ENCODE measurements at regions not wholly inside any gene's neighbourhood (a gene's known extent, or its start where the extent isn't known, plus 50 kb on each side); places are given as distances from the start of the nearest gene placed in this dataset.

- no peak for TF ChIP-seq TAF1 (IDR thresholded peaks at IDR 0.05; ENCODE audit: low read depth, low read length)
- no peak for TF ChIP-seq POLR2AphosphoS5 (IDR thresholded peaks at IDR 0.05; ENCODE audit: low read depth, low read length)
- TF ChIP-seq POLR2A (IDR thresholded peaks at IDR 0.05; ENCODE audit: low read depth, low read length): no peak
- TF ChIP-seq PAX5 (IDR thresholded peaks at IDR 0.05; ENCODE audit: insufficient read depth, low read length, severe bottlenecking): no peak
- TF ChIP-seq POU2F2 (IDR thresholded peaks at IDR 0.05; ENCODE audit: low read depth, low read length): no peak
Observed at GRCh38 chr12:91287753-91288152, 105.1 kb upstream of the DCN start.

Data from GM12891 (cell line).